Ascending aorta (tissue), 2 donors: ENCODE measurements at regions not wholly inside any gene's neighbourhood (a gene's known extent, or its start where the extent isn't known, plus 50 kb on each side); places are given as distances from the start of the nearest gene placed in this dataset.
"Not testable (repeated sequence)": the region's sequence is repeated elsewhere in the genome, so short reads cannot be mapped to it uniquely, and the experiment has no call there.

Experiments used
- DNase-seq, 2 donors: peaks; one replicate each; pipeline ENCODE4 v3.0.0-alpha.2; 2019; ENCODE audit warnings: low spot score in 2 of 2
- H3K27ac ChIP-seq, 2 donors: fragments of 200-600 bp; sonication (generic); one replicate each; pipeline ENCODE4 v1.5.1; 2016 to 2017; ENCODE audit warnings: mild to moderate bottlenecking in 1 of 2
- H3K27me3 ChIP-seq: fragments of 200-600 bp; sonication (generic); one replicate; pipeline ENCODE4 v1.5.1; 2017
- H3K36me3 ChIP-seq, 2 donors: fragments of 200-600 bp; sonication (generic); one replicate each; pipeline ENCODE4 v1.5.1; 2016
- H3K4me1 ChIP-seq, 2 donors: fragments of 200-600 bp; sonication (generic); one replicate each; pipeline ENCODE4 v1.5.1; 2016 to 2017; ENCODE audit warnings: mild to moderate bottlenecking in 1 of 2
- H3K4me3 ChIP-seq, 2 donors: fragments of 200-600 bp; sonication (generic); one replicate each; pipeline ENCODE4 v1.5.1; 2016 to 2017; ENCODE audit warnings: mild to moderate bottlenecking in 1 of 2
- H3K9me3 ChIP-seq, 2 donors: fragments of 200-600 bp; sonication (generic); one replicate each; pipeline ENCODE4 v1.5.1; 2016
- CTCF ChIP-seq, 3 experiments: fragments of 200-600 bp in 2 of 3; fragments of 450-650 bp in 1 of 3; sonication (generic) in 2 of 3; IDR thresholded peaks; one replicate each; pipeline ENCODE4 v1.5.1; 2016 to 2019; ENCODE audit warnings: antibody characterized with exemption in 3 of 3, mild to moderate bottlenecking in 1 of 3, moderate library complexity in 1 of 3
- intact Hi-C: fragments of 100-400 bp; cut with DNase I; formaldehyde crosslinking; loops from one replicate; pipeline ENCODE4 v1.15.1; 2023

GRCh38 chr16:73951481-73951880, 345.1 kb upstream of the PSMD7 start:
- Histone ChIP-seq H3K27ac (no peak overlapping the region), H3K4me3 (no peak overlapping the region), H3K9me3 (no peaks in the 10 kb centered on the region), H3K4me1 (no peaks in the 10 kb centered on the region), H3K27me3 (no peaks in the 10 kb centered on the region), H3K36me3 (no peaks in the 10 kb centered on the region)
- no peak for TF ChIP-seq CTCF (IDR thresholded peaks at IDR 0.05)
- no peak for DNase-seq
- intact Hi-C loops, result loop anchor here (10.0 kb wide), 1 partner anchor 1447 kb away; no protein-coding TSS in a partner anchor

- no peak for TF ChIP-seq CTCF (IDR thresholded peaks at IDR 0.05)
- H3K27me3 ChIP-seq, result no peaks in the 10 kb centered on the region
- intact Hi-C loops, result loop anchor here (10.0 kb wide), 1 partner anchor 1445 kb away; no protein-coding TSS in a partner anchor
- H3K36me3 ChIP-seq, result no peaks in the 10 kb centered on the region
- H3K27ac ChIP-seq, result no peak overlapping the region
- no peaks in the 10 kb centered on the region for H3K4me1 ChIP-seq
- no peaks in the 10 kb centered on the region for H3K9me3 ChIP-seq
- DNase-seq, result no peak
- no peak overlapping the region for H3K4me3 ChIP-seq
Observed at GRCh38 chr16:73949574-73950320, 346.9 kb upstream of the PSMD7 start.

GRCh38 chr16:73945631-73946030, 351.0 kb upstream of the PSMD7 start:
- Histone ChIP-seq H3K4me1 (no peaks in the 10 kb centered on the region), H3K36me3 (no peaks in the 10 kb centered on the region), H3K27me3 (no peaks in the 10 kb centered on the region), H3K4me3 (no peak overlapping the region), H3K9me3 (no peaks in the 10 kb centered on the region), H3K27ac (no peak overlapping the region)
- no peak for TF ChIP-seq CTCF (IDR thresholded peaks at IDR 0.05)
- no peak for DNase-seq
- intact Hi-C loops, result no loop called here

GRCh38 chr16:73943184-73943583, 353.4 kb upstream of the PSMD7 start:
- intact Hi-C loops, H3K27me3 ChIP-seq, H3K36me3 ChIP-seq, H3K27ac ChIP-seq, DNase-seq, H3K9me3 ChIP-seq, H3K4me1 ChIP-seq, H3K4me3 ChIP-seq: not testable (repeated sequence)

GRCh38 chr16:73940786-73941185, 355.8 kb upstream of the PSMD7 start:
- H3K27me3 ChIP-seq, DNase-seq, H3K27ac ChIP-seq, H3K9me3 ChIP-seq, H3K4me3 ChIP-seq, H3K36me3 ChIP-seq, H3K4me1 ChIP-seq, intact Hi-C loops: not testable (repeated sequence)

GRCh38 chr16:73923951-73924350, 372.7 kb upstream of the PSMD7 start:
- Histone ChIP-seq H3K9me3 (peaks cover 0 to 10% of the 10 kb centered on the region in 2 donors), H3K36me3 (no peaks in the 10 kb centered on the region), H3K27ac (no peak overlapping the region), H3K27me3 (no peaks in the 10 kb centered on the region), H3K4me3 (no peak overlapping the region), H3K4me1 (no peaks in the 10 kb centered on the region)
- no peak for DNase-seq
- no peak for TF ChIP-seq CTCF (IDR thresholded peaks at IDR 0.05)
- intact Hi-C loops, result no loop called here

- no peak for DNase-seq
- Histone ChIP-seq H3K27me3 (no peaks in the 10 kb centered on the region), H3K27ac (no peak overlapping the region), H3K4me1 (no peaks in the 10 kb centered on the region), H3K9me3 (no peaks in the 10 kb centered on the region), H3K4me3 (no peak overlapping the region), H3K36me3 (no peaks in the 10 kb centered on the region)
- intact Hi-C loops, result no loop called here
- no peak for TF ChIP-seq CTCF (IDR thresholded peaks at IDR 0.05)
Observed at GRCh38 chr16:73921295-73921694, 375.3 kb upstream of the PSMD7 start.
